H1 (cell line): ENCODE measurements at regions not wholly inside any gene's neighbourhood (a gene's known extent, or its start where the extent isn't known, plus 50 kb on each side); places are given as distances from the start of the nearest gene placed in this dataset.

Source experiments
- CTCF ChIA-PET: fragments of 300-600 bp; sonication (Branson Sonifier 250); formaldehyde crosslinking; loops from one replicate; lab custom pipeline; 2021; ENCODE audit not compliant: partially characterized antibody; lab: Charles Lee
- POLR2A ChIA-PET: fragments of 300-600 bp; sonication (Branson Sonifier 250); formaldehyde crosslinking; loops from one replicate; lab custom pipeline; 2021; ENCODE audit warnings: inconsistent platforms; ENCODE audit not compliant: partially characterized antibody; lab: Charles Lee
- DNase-seq, 2 experiments: peaks; one replicate each; pipeline versions ENCODE4 v3.0.0 to v3.0.0-alpha.2; 2010 to 2022; ENCODE audit warnings: low spot score in 2 of 2, low read depth in 1 of 2, mixed read lengths in 1 of 2
- FAIRE-seq: peaks from 2 replicates; lab custom pipeline; 2011; peaks lifted over from hg19 to GRCh38; lab: Jason Lieb, UNC
- H2AFZ ChIP-seq: 2 replicates; pipeline ENCODE4 v1.8.1; 2012; ENCODE audit warnings: low read length, inconsistent platforms
- H2AK5ac ChIP-seq: 2 replicates; pipeline ENCODE4 v1.6.1; 2013; ENCODE audit warnings: low read depth, low read length
- H2BK120ac ChIP-seq: replicated peaks from 2 replicates; pipeline ENCODE3; 2013; ENCODE audit warnings: low read depth, low read length, inconsistent platforms
- H2BK12ac ChIP-seq: 2 replicates; pipeline ENCODE4 v1.6.1; 2013; ENCODE audit warnings: low read depth, low read length
- H2BK15ac ChIP-seq: 2 replicates; pipeline ENCODE4 v1.6.1; 2013; ENCODE audit warnings: low read length
- H2BK20ac ChIP-seq: 2 replicates; pipeline ENCODE4 v1.6.1; 2013; ENCODE audit warnings: low read length
- H2BK5ac ChIP-seq: 2 replicates; pipeline ENCODE4 v1.6.1; 2013; ENCODE audit warnings: low read depth, low read length
- H3K14ac ChIP-seq: 2 replicates; pipeline ENCODE4 v1.6.1; 2013; ENCODE audit warnings: inconsistent platforms; ENCODE audit not compliant: insufficient read length
- H3K18ac ChIP-seq: 2 replicates; pipeline ENCODE4 v1.6.1; 2013; ENCODE audit warnings: low read length; ENCODE audit errors: extremely low read depth
- H3K23ac ChIP-seq: 2 replicates; pipeline ENCODE4 v1.6.1; 2013; ENCODE audit warnings: inconsistent platforms; ENCODE audit not compliant: insufficient read length
- H3K23me2 ChIP-seq: 2 replicates; pipeline ENCODE4 v1.6.1; 2013; ENCODE audit warnings: low read depth, low read length
- H3K27ac ChIP-seq: 2 replicates; pipeline ENCODE4 v1.6.1; 2011; ENCODE audit warnings: low read depth, low read length, inconsistent platforms
- H3K27me3 ChIP-seq, 4 experiments: replicated peaks in 1 of 4; 1 replicate in 1 of 4; 2 replicates in 3 of 4; pipeline versions ENCODE4 v1.6.1 to v1.8.1; 2011 to 2013; ENCODE audit warnings: low read length in 3 of 4, mild to moderate bottlenecking in 3 of 4, inconsistent platforms in 2 of 4, mixed read lengths in 2 of 4, moderate library complexity in 1 of 4; ENCODE audit not compliant: control insufficient read depth in 3 of 4, insufficient read depth in 3 of 4; ENCODE audit errors: extremely low read depth in 1 of 4
- H3K36me3 ChIP-seq, 4 experiments: 2 replicates each; pipeline versions ENCODE4 v1.6.1 to v1.8.1; 2011 to 2013; ENCODE audit warnings: mild to moderate bottlenecking in 4 of 4, low read length in 3 of 4, moderate library complexity in 2 of 4, control low read depth in 1 of 4, inconsistent platforms in 1 of 4; ENCODE audit not compliant: insufficient read depth in 4 of 4, control insufficient read depth in 2 of 4
- H3K4ac ChIP-seq: replicated peaks from 2 replicates; pipeline ENCODE3; 2013; ENCODE audit warnings: low read length, low read depth, mixed read lengths, inconsistent platforms; ENCODE audit not compliant: insufficient read length
- H3K4me1 ChIP-seq, 4 experiments: replicated peaks in 1 of 4; 1 replicate in 1 of 4; 2 replicates in 3 of 4; pipeline versions ENCODE4 v1.6.1 to v1.8.1; 2011 to 2013; ENCODE audit warnings: low read length in 3 of 4, inconsistent platforms in 2 of 4, mixed read lengths in 1 of 4; ENCODE audit not compliant: insufficient read depth in 4 of 4, control insufficient read depth in 3 of 4
- H3K4me2 ChIP-seq, 2 experiments: 2 replicates each; pipeline versions ENCODE4 v1.6.1 to v1.8.1; 2011 to 2013; ENCODE audit warnings: low read depth in 2 of 2, low read length in 2 of 2, control low read depth in 1 of 2, inconsistent platforms in 1 of 2, mild to moderate bottlenecking in 1 of 2; ENCODE audit not compliant: insufficient read depth in 1 of 2
- H3K4me3 ChIP-seq, 4 experiments: fragments of 200-600, 300-600 bp in 1 of 4; sonication (generic), shearing (Covaris generic), sonication (Bioruptor Twin) in 1 of 4; 2 replicates each; pipeline versions ENCODE4 v1.5.1 to v1.8.1; 2011 to 2016; ENCODE audit warnings: low read length in 4 of 4, low read depth in 3 of 4, control low read depth in 2 of 4, inconsistent platforms in 2 of 4, mild to moderate bottlenecking in 2 of 4, mixed read lengths in 1 of 4, moderate library complexity in 1 of 4; ENCODE audit not compliant: insufficient read depth in 2 of 4; ENCODE audit errors: extremely low read depth in 1 of 4
- H3K56ac ChIP-seq: replicated peaks from 2 replicates; pipeline ENCODE3; 2013; ENCODE audit warnings: low read depth, mild to moderate bottlenecking, mixed read lengths, low read length, inconsistent platforms; ENCODE audit not compliant: insufficient read length
- H3K79me1 ChIP-seq: 2 replicates; pipeline ENCODE4 v1.6.1; 2013; ENCODE audit warnings: low read depth, low read length, control low read depth
- H3K79me2 ChIP-seq, 2 experiments: 2 replicates each; pipeline versions ENCODE4 v1.6.1 to v1.8.1; 2012 to 2013; ENCODE audit warnings: low read length in 2 of 2, mild to moderate bottlenecking in 2 of 2, inconsistent platforms in 1 of 2; ENCODE audit not compliant: insufficient read depth in 2 of 2, control insufficient read depth in 1 of 2
- H3K9ac ChIP-seq, 4 experiments: replicated peaks in 1 of 4; 1 replicate in 1 of 4; 2 replicates in 3 of 4; pipeline versions ENCODE4 v1.6.1 to v1.8.1; 2011 to 2013; ENCODE audit warnings: low read depth in 3 of 4, low read length in 3 of 4, control low read depth in 2 of 4, mild to moderate bottlenecking in 2 of 4, moderate library complexity in 2 of 4, inconsistent platforms in 1 of 4; ENCODE audit errors: extremely low read depth in 1 of 4
- H3K9me3 ChIP-seq, 2 experiments: 2 replicates each; pipeline versions ENCODE4 v1.6.1 to v1.8.1; 2012 to 2013; ENCODE audit warnings: mild to moderate bottlenecking in 2 of 2, moderate library complexity in 2 of 2, control low read depth in 1 of 2, inconsistent platforms in 1 of 2, low read depth in 1 of 2, low read length in 1 of 2, mixed read lengths in 1 of 2; ENCODE audit not compliant: insufficient read depth in 2 of 2
- H4K20me1 ChIP-seq, 2 experiments: replicated peaks in 1 of 2; 2 replicates each; pipeline versions ENCODE3 to v1.8.1; 2011 to 2013; ENCODE audit warnings: inconsistent platforms in 2 of 2, low read length in 2 of 2, mild to moderate bottlenecking in 1 of 2; ENCODE audit not compliant: insufficient read depth in 2 of 2, control insufficient read depth in 1 of 2
- H4K5ac ChIP-seq: 2 replicates; pipeline ENCODE4 v1.6.1; 2013; ENCODE audit warnings: low read length, low read depth, mixed read lengths, inconsistent platforms; ENCODE audit not compliant: insufficient read length
- H4K8ac ChIP-seq: 2 replicates; pipeline ENCODE4 v1.8.0; 2013; ENCODE audit warnings: mild to moderate bottlenecking, moderate library complexity, low read length, inconsistent platforms; ENCODE audit not compliant: insufficient read depth; ENCODE audit errors: extremely low read depth
- H4K91ac ChIP-seq: replicated peaks from 2 replicates; pipeline ENCODE3; 2013; ENCODE audit warnings: low read length, mixed read lengths, inconsistent platforms; ENCODE audit not compliant: insufficient read length
- POU5F1 ChIP-seq: IDR thresholded peaks from 2 replicates; pipeline ENCODE4 v1.6.1; 2011; ENCODE audit warnings: low read depth, mild to moderate bottlenecking, low read length, moderate library complexity
- TEAD4 ChIP-seq: IDR thresholded peaks from 2 replicates; pipeline ENCODE4 v1.6.1; 2012; ENCODE audit warnings: low read depth, low read length, inconsistent platforms, mixed read lengths
- WGBS, 2 experiments: shearing (Covaris generic) in 1 of 2; methylation state at CpG; one replicate each; pipeline versions ENCODE4 v1.1.6 to v1.1.7; 2013 to 2015; ENCODE audit warnings: low lambda C conversion rate in 2 of 2, mixed read lengths in 2 of 2, inconsistent platforms in 1 of 2, low coverage in 1 of 2, missing lambda C conversion rate in 1 of 2; ENCODE audit not compliant: insufficient replicate concordance in 2 of 2, insufficient coverage in 1 of 2, insufficient read length in 1 of 2; ENCODE audit errors: extremely low coverage in 1 of 2, missing lambda C conversion rate in 1 of 2; 5-methylcytosine and 5-hydroxymethylcytosine counted together

DNA sequence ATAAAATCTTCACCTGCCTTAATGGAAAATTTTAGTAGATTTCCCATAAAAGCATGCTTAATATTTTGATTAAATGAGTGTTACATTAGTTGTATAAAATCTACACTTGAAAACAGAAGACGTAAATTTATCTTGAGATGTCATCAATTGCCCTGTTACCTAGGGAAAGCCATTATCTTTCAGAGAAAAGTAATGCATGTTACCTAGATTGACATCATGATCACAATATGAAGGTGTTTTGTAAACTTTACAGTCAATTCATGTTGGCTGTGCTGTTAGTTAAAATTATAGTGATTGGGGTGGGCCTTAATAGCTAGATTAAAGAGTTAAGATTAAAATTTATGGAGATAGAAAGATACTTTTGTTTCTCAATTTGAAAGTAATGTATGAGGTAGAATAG lies 293.2 kb upstream of the PCDH18 start (continued):
- no peak for TF ChIP-seq POU5F1
- TF ChIP-seq, all 59 proteins: peak for 0

DNA sequence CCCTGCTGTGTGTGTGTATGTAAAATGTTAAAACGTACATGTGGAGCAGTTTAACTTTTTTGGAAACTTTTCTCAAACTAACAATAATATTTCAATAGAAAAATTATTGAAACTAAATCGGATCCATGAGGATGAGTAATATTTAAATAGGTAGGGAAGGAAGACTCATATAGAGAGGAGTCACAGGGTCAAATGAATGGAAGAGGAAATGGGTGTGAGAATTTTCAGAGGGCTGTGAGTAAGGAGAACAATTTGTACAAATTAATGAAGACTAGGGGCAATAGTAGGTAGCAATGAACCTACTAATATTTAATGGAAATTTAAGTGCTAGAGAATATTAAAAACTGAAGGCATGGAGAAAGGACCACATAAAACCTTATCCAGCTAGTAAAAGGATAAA lies 290.7 kb upstream of the PCDH18 start:
- Histone ChIP-seq H3K79me1 (no peaks in the 10 kb centered on the region), H3K9ac (no peak overlapping the region), H4K8ac (no peak overlapping the region), H3K36me3 (no peaks in the 10 kb centered on the region), H2AFZ (no peak overlapping the region), H2BK12ac (no peak overlapping the region), H4K20me1 (no peaks in the 10 kb centered on the region), H2BK120ac (no peak overlapping the region), H3K14ac (no peak overlapping the region), H3K4me2 (no peak overlapping the region), H4K5ac (no peak overlapping the region), H4K91ac (no peak overlapping the region), H2BK20ac (no peak overlapping the region), H2BK5ac (no peak overlapping the region), H3K4ac (no peak overlapping the region), H3K23me2 (no peaks in the 10 kb centered on the region; the same call in 1 of the 2 replicates), H3K79me2 (no peaks in the 10 kb centered on the region), H3K27ac (no peak overlapping the region), H3K9me3 (no peaks in the 10 kb centered on the region), H2AK5ac (no peak overlapping the region), H3K18ac (no peak overlapping the region), H2BK15ac (no peak overlapping the region), H3K56ac (no peak overlapping the region), H3K4me3 (no peak overlapping the region), H3K23ac (no peak overlapping the region), H3K4me1 (no peaks in the 10 kb centered on the region), H3K27me3 (no peaks in the 10 kb centered on the region)
- CTCF ChIA-PET: no interaction called here
- DNase-seq (no peak), FAIRE-seq (no peak)
- WGBS, 2 experiments: 85% methylated on average over 2 of the region's 2 CpGs; no CpG with 5 or more reads in 1 of the 2 experiments
- POLR2A ChIA-PET: no interaction called here
- TF ChIP-seq TEAD4: no peak
